Suprapubic skin (tissue), 4 donors: ENCODE measurements at regions not wholly inside any gene's neighbourhood (a gene's known extent, or its start where the extent isn't known, plus 50 kb on each side); places are given as distances from the start of the nearest gene placed in this dataset.

ENCODE experiments used
- CTCF ChIP-seq, 2 donors: fragments of 200-600 bp in 1 of 2; fragments of 450-650 bp in 1 of 2; sonication (generic) in 1 of 2; IDR thresholded peaks; one replicate each; pipeline ENCODE4 v1.5.1; 2016 to 2019; ENCODE audit warnings: antibody characterized with exemption in 2 of 2, mild to moderate bottlenecking in 1 of 2, moderate library complexity in 1 of 2
- EP300 ChIP-seq: sonication (generic); formaldehyde crosslinking; IDR thresholded peaks from one replicate; pipeline ENCODE4 v1.6.1; 2017; ENCODE audit warnings: antibody characterized with exemption
- POLR2AphosphoS5 ChIP-seq, 3 donors: sonication (generic); formaldehyde crosslinking; IDR thresholded peaks; one replicate each; pipeline ENCODE4 v1.6.1; 2017; ENCODE audit warnings: antibody characterized with exemption in 3 of 3

- TF ChIP-seq CTCF (IDR thresholded peaks at IDR 0.05) = no peak
- TF ChIP-seq EP300 = no peak
- no peak for TF ChIP-seq POLR2AphosphoS5 (IDR thresholded peaks at IDR 0.05)
These were observed 251.4 kb upstream of the SAMSN1 start for GRCh38 chr21:14797543-14797942.
